ENCODE measurements at regions not wholly inside any gene's neighbourhood (a gene's known extent, or its start where the extent isn't known, plus 50 kb on each side); places are given as distances from the start of the nearest gene placed in this dataset.
"Not testable (repeated sequence)": the region's sequence is repeated elsewhere in the genome, so short reads cannot be mapped to it uniquely, and the experiment has no call there.

DNA sequence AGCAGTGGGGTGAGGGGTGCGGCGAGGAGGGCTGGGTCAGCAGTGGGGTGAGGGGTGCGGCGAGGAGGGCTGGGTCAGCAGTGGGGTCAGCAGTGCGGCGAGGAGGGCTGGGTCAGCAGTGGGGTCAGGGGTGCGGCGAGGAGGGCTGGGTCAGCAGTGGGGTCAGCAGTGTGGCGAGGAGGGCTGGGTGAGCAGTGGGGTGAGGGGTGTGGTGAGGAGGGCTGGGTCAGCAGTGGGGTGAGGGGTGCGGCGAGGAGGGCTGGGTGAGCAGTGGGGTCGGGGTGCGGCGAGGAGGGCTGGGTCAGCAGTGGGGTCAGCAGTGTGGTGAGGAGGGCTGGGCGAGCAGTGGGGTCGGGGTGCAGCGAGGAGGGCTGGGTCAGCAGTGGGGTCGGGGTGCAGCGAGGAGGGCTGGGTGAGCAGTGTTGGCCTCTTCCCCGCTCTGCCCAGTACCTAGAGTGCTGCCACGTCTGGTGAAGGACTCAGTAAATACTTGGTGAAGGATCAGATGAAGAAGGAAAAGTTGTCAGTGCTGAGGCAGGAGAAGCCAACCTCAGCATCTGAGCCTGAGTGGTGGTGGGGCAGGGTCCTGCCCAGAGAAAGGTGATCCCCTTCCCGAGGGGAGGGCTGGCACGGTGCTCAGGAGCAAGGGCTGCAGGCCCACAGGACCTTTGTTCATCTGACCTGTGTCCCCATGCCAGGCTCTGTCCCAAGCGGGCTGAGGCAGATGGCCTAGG is 93.9 kb downstream of the METRNL start:
- H3K79me2 ChIP-seq (ENCODE audit: control insufficient read depth, insufficient read depth, low read length); H3K9me1 ChIP-seq (replicated peaks; ENCODE audit: control insufficient read depth, extremely low read depth, insufficient read depth, low read length); H3K9me3 ChIP-seq (replicated peaks; ENCODE audit: control insufficient read depth, insufficient read depth, low read length); H3K4me3 ChIP-seq (replicated peaks in 1 of 3; ENCODE audit: insufficient read depth in 1 of 3, low read depth in 1 of 3, low read length in 3 of 3); H3K4me1 ChIP-seq (ENCODE audit: control insufficient read depth, extremely low read depth, insufficient read depth, low read length); CTCF ChIA-PET; H2AFZ ChIP-seq (ENCODE audit: low read depth, low read length); dilution Hi-C loops (cut with MboI; ENCODE audit: extremely low pct_ligation_motif_present, low sequenced_read_pairs); DNase-seq (ENCODE audit: low read depth, low spot score); intact Hi-C loops (cut with micrococcal nuclease); FAIRE-seq; H3K9ac ChIP-seq (replicated peaks; ENCODE audit: extremely low read depth, insufficient read depth, low read length); H4K20me1 ChIP-seq (replicated peaks; ENCODE audit: control insufficient read depth, extremely low read depth, insufficient read depth, low read length); POLR2A ChIA-PET; H3K4me2 ChIP-seq (ENCODE audit: insufficient read depth, low read length); BruUV-seq (replicated peaks); H3K27me3 ChIP-seq (ENCODE audit: control insufficient read depth in 2 of 2, insufficient read depth in 2 of 2, low read length in 2 of 2); H3K27ac ChIP-seq (ENCODE audit: insufficient read depth, low read depth, low read length); H3K36me3 ChIP-seq (ENCODE audit: control insufficient read depth in 2 of 2, extremely low read depth in 1 of 2, insufficient read depth in 2 of 2, low read length in 2 of 2): not testable (repeated sequence)

DNA sequence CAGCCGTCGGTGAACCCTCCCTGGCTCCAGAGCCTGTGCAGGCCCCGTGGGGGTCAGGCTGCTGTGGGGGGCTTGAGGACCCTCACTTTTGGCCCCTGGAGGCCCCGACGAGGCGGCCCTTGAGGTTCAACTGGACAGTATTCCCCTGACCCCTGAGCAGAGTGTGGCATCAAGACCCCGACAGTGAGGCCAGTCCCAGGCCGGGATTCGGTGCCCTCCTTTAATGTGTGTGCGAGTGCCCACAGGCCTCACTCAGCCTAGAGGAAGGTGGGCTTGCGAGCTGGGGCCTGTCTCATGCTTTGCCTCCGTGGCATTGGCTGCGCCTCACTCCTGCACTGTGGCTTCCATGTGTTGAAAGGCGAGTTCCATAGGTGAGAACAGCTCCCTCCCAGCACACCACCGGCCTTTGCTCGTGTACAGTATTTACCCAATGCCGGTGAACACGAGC is 94.5 kb downstream of the METRNL start:
- Histone ChIP-seq H3K9ac (replicated peaks; ENCODE audit: extremely low read depth, insufficient read depth, low read length) (no peak overlapping the region), H3K27me3 (ENCODE audit: control insufficient read depth in 2 of 2, insufficient read depth in 2 of 2, low read length in 2 of 2) (peaks cover 2 to 5% of the 10 kb centered on the region in 2 experiments), H4K20me1 (replicated peaks; ENCODE audit: control insufficient read depth, extremely low read depth, insufficient read depth, low read length) (no peaks in the 10 kb centered on the region), H2AFZ (ENCODE audit: low read depth, low read length) (no peak overlapping the region), H3K79me2 (ENCODE audit: control insufficient read depth, insufficient read depth, low read length) (no peaks in the 10 kb centered on the region), H3K36me3 (ENCODE audit: control insufficient read depth in 2 of 2, extremely low read depth in 1 of 2, insufficient read depth in 2 of 2, low read length in 2 of 2) (no peaks in the 10 kb centered on the region), H3K4me3 (replicated peaks in 1 of 3; ENCODE audit: insufficient read depth in 1 of 3, low read depth in 1 of 3, low read length in 3 of 3) (no peak overlapping the region), H3K4me1 (ENCODE audit: control insufficient read depth, extremely low read depth, insufficient read depth, low read length) (no peaks in the 10 kb centered on the region), H3K4me2 (ENCODE audit: insufficient read depth, low read length) (no peak overlapping the region), H3K9me3 (replicated peaks; ENCODE audit: control insufficient read depth, insufficient read depth, low read length) (no peaks in the 10 kb centered on the region), H3K9me1 (replicated peaks; ENCODE audit: control insufficient read depth, extremely low read depth, insufficient read depth, low read length) (no peaks in the 10 kb centered on the region), H3K27ac (ENCODE audit: insufficient read depth, low read depth, low read length) (no peak overlapping the region)
- TF ChIP-seq EZH2 (IDR thresholded peaks at IDR 0.05; ENCODE audit: borderline replicate concordance, low read depth, low read length, severe bottlenecking), result no peak
- no peak for TF ChIP-seq JUN (IDR thresholded peaks at IDR 0.05; ENCODE audit: borderline replicate concordance, insufficient read depth, insufficient read length, low read depth)
- no peak for TF ChIP-seq FOS (IDR thresholded peaks at IDR 0.05; ENCODE audit: borderline replicate concordance, insufficient read depth, low read length)
- TF ChIP-seq GATA2 (IDR thresholded peaks at IDR 0.05; ENCODE audit: insufficient read depth, insufficient read length, low read depth, low read length), result no peak
- TF ChIP-seq POLR2A (IDR thresholded peaks at IDR 0.05; ENCODE audit: low read depth, low read length), result no peak
- BruUV-seq (replicated peaks), result no TSS peak
- ChIA-PET POLR2A (no interaction called here), CTCF (no interaction called here)
- DNase-seq (ENCODE audit: low read depth, low spot score) (no peak), FAIRE-seq (no peak)
- dilution Hi-C loops (cut with MboI; ENCODE audit: extremely low pct_ligation_motif_present, low sequenced_read_pairs), result no loop called here
- intact Hi-C loops (cut with micrococcal nuclease), result no loop called here
